NT2/D1 (cell line): ENCODE measurements at regions not wholly inside any gene's neighbourhood (a gene's known extent, or its start where the extent isn't known, plus 50 kb on each side); places are given as distances from the start of the nearest gene placed in this dataset.

Experiments used
- SUZ12 ChIP-seq: IDR thresholded peaks from 2 replicates; pipeline ENCODE4 v1.6.1; 2011; ENCODE audit not compliant: insufficient read length, insufficient read depth; ENCODE audit errors: extremely low read depth
- YY1 ChIP-seq: IDR thresholded peaks from 2 replicates; pipeline ENCODE4 v1.6.1; 2011; ENCODE audit not compliant: insufficient read length, insufficient read depth
- ZNF274 ChIP-seq: IDR thresholded peaks from 2 replicates; pipeline ENCODE4 v1.6.1; 2011; ENCODE audit warnings: mild to moderate bottlenecking, low read depth, low read length

DNA sequence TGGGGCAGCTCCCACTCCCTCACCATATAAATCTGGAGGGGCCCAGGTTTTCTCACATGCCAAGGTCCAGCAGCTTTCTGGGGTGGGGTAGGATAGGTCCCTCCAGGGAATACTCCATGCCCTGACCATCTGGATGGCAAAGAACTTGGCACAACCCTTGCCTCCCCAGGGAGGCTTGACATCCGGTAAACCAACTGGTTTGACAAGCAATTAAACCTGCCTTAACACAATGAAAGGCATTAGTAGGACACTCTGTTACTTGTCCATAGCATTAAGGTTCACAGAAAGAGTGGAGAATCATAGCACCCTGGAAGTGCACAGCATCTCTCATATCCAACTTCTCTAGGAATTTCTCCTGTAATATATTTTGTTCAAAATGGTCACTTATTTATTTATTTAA is 63.9 kb upstream of the MAF start:
- TF ChIP-seq ZNF274 (no peak), YY1 (no peak), SUZ12 (no peak)
